ENCODE measurements at regions not wholly inside any gene's neighbourhood (a gene's known extent, or its start where the extent isn't known, plus 50 kb on each side); places are given as distances from the start of the nearest gene placed in this dataset.

- H3K9me3 ChIP-seq (replicated peaks in 1 of 3): no peaks in the 10 kb centered on the region
- intact Hi-C loops (cut with DNase I): no loop called here
- TF ChIP-seq POLR2A (IDR thresholded peaks at IDR 0.05): no peak
- TF ChIP-seq CTCF (IDR thresholded peaks at IDR 0.05): no peak
- no peaks in the 10 kb centered on the region for H3K36me3 ChIP-seq (replicated peaks in 1 of 2)
- no peak for DNase-seq
- peaks cover 4% of the 10 kb centered on the region for H3K27me3 ChIP-seq
- WGBS, 4 donors: 70 to 77% (median 74%) methylated on average over 15 of the region's 15 CpGs
- no peaks in the 10 kb centered on the region for H3K4me1 ChIP-seq (replicated peaks in 1 of 2)
- no peak overlapping the region for H3K27ac ChIP-seq
- H3K4me3 ChIP-seq: no peak overlapping the region
Observed at GRCh38 chr11:130816546-130817329, 99.5 kb downstream of the SNX19 start.

GRCh38 chr11:130817330-130817944 lies 98.8 kb downstream of the SNX19 start:
- no peak for DNase-seq
- H3K27me3 ChIP-seq: peaks cover 4% of the 10 kb centered on the region
- no peaks in the 10 kb centered on the region for H3K4me1 ChIP-seq (replicated peaks in 1 of 2)
- TF ChIP-seq CTCF (IDR thresholded peaks at IDR 0.05) (no peak), POLR2A (IDR thresholded peaks at IDR 0.05) (no peak)
- intact Hi-C loops (cut with DNase I): no loop called here
- no peaks in the 10 kb centered on the region for H3K9me3 ChIP-seq (replicated peaks in 1 of 3)
- H3K4me3 ChIP-seq: no peak overlapping the region
- no peak overlapping the region for H3K27ac ChIP-seq
- H3K36me3 ChIP-seq (replicated peaks in 1 of 2): no peaks in the 10 kb centered on the region

GRCh38 chr11:130819625-130820024 lies 96.7 kb downstream of the SNX19 start:
- intact Hi-C loops (cut with DNase I): loop anchor here in 1 of 2 donors (10.0 kb wide), 1 partner anchor 385 kb away; no protein-coding TSS in a partner anchor
- Histone ChIP-seq H3K9me3 (replicated peaks in 1 of 3) (no peaks in the 10 kb centered on the region), H3K27ac (no peak overlapping the region), H3K36me3 (replicated peaks in 1 of 2) (no peaks in the 10 kb centered on the region), H3K4me1 (replicated peaks in 1 of 2) (no peaks in the 10 kb centered on the region), H3K27me3 (peaks cover 4% of the 10 kb centered on the region), H3K4me3 (no peak overlapping the region)
- WGBS, 4 donors: 62 to 79% (median 71%) methylated on average over 6 of the region's 6 CpGs
- no peak for DNase-seq
- no peak for TF ChIP-seq POLR2A (IDR thresholded peaks at IDR 0.05)
- no peak for TF ChIP-seq CTCF (IDR thresholded peaks at IDR 0.05)

Small RNA genes lying in the stretch of these regions (microRNA-seq; reads per million reads assigned to microRNA genes)
- 0 reads per million in 3 donors for gene MIR8052

Small RNA genes lying in the stretch of these regions (small RNA-seq; reads per million reads assigned to genes)
- gene AP004371.1 (0 reads per million in 2 donors), gene MIR8052 (0 reads per million in 2 donors)
